NCI-H187 (cell line): ENCODE measurements at regions not wholly inside any gene's neighbourhood (a gene's known extent, or its start where the extent isn't known, plus 50 kb on each side); places are given as distances from the start of the nearest gene placed in this dataset.

Experiments
- DNase-seq, 2 experiments: peaks; one replicate each; lab custom pipeline; 2025; lab: John Stamatoyannopoulos, UW

- no peak for DNase-seq
Measured at GRCh38 chr12:124504273-124505000, 63.0 kb downstream of the NCOR2 start.

- no peak for DNase-seq
Measured at GRCh38 chr12:124503305-124503704, 64.1 kb downstream of the NCOR2 start.

- no peak for DNase-seq
Measured at GRCh38 chr12:124502379-124502778, 65.0 kb downstream of the NCOR2 start.

- DNase-seq = no peak
Measured at GRCh38 chr12:124501827-124502226, 65.6 kb downstream of the NCOR2 start.

- DNase-seq = no peak
Measured at GRCh38 chr12:124501112-124501561, 66.3 kb downstream of the NCOR2 start.

GRCh38 chr12:124499898-124500244, 67.5 kb downstream of the NCOR2 start:
- no peak for DNase-seq

- no peak for DNase-seq
Measured at GRCh38 chr12:124499190-124499753, 68.1 kb downstream of the NCOR2 start.

- no peak for DNase-seq
Measured at GRCh38 chr12:124498275-124499189, 68.9 kb downstream of the NCOR2 start.

- DNase-seq = no peak
Measured at GRCh38 chr12:124497658-124498057, 69.8 kb downstream of the NCOR2 start.

- DNase-seq = no peak
Measured at GRCh38 chr12:124497039-124497438, 70.4 kb downstream of the NCOR2 start.

- no peak for DNase-seq
Measured at GRCh38 chr12:124496584-124496983, 70.8 kb downstream of the NCOR2 start.

GRCh38 chr12:124495194-124495983, 72.0 kb downstream of the NCOR2 start:
- no peak for DNase-seq

- no peak for DNase-seq
Measured at GRCh38 chr12:124494751-124495129, 72.7 kb downstream of the NCOR2 start.

- DNase-seq = no peak
Measured at GRCh38 chr12:124493809-124494750, 73.3 kb downstream of the NCOR2 start.

- no peak for DNase-seq
Measured at GRCh38 chr12:124492879-124493808, 74.3 kb downstream of the NCOR2 start.

GRCh38 chr12:124491856-124492420, 75.5 kb downstream of the NCOR2 start:
- no peak for DNase-seq

- no peak for DNase-seq
Measured at GRCh38 chr12:124491310-124491709, 76.1 kb downstream of the NCOR2 start.

- no peak for DNase-seq
Measured at GRCh38 chr12:124490584-124491305, 76.7 kb downstream of the NCOR2 start.
